Fibroblast of skin of scalp (primary cell): ENCODE measurements at regions not wholly inside any gene's neighbourhood (a gene's known extent, or its start where the extent isn't known, plus 50 kb on each side); places are given as distances from the start of the nearest gene placed in this dataset.
"Not testable (repeated sequence)": the region's sequence is repeated elsewhere in the genome, so short reads cannot be mapped to it uniquely, and the experiment has no call there.

Experiments
- DNase-seq: peaks from one replicate; pipeline ENCODE4 v3.0.0-alpha.2; 2013

GRCh38 chr5:134471858-134472449 lies 53.5 kb upstream of the JADE2 start:
- not testable (repeated sequence) for DNase-seq

GRCh38 chr5:134468921-134469400 lies 56.5 kb upstream of the JADE2 start:
- no peak for DNase-seq

GRCh38 chr5:134467231-134467630 lies 55.5 kb upstream of the CDKN2AIPNL start:
- DNase-seq: no peak

GRCh38 chr5:134466241-134467069 lies 54.8 kb upstream of the CDKN2AIPNL start:
- peak; percentile 84 for DNase-seq

GRCh38 chr5:134465816-134466240 lies 54.1 kb upstream of the CDKN2AIPNL start:
- peak; percentile 90 for DNase-seq

GRCh38 chr5:134464988-134465815 lies 53.5 kb upstream of the CDKN2AIPNL start:
- DNase-seq: no peak

GRCh38 chr5:134463991-134464760 lies 52.5 kb upstream of the CDKN2AIPNL start:
- DNase-seq: no peak

GRCh38 chr5:134463176-134463720 lies 51.6 kb upstream of the CDKN2AIPNL start:
- DNase-seq: no peak

- DNase-seq: no peak
Measured at GRCh38 chr5:134462761-134463160, 51.1 kb upstream of the CDKN2AIPNL start.

GRCh38 chr5:134462047-134462575 lies 50.4 kb upstream of the CDKN2AIPNL start:
- no peak for DNase-seq
